ENCODE measurements at regions not wholly inside any gene's neighbourhood (a gene's known extent, or its start where the extent isn't known, plus 50 kb on each side); places are given as distances from the start of the nearest gene placed in this dataset.

GRCh38 chr6:141594874-141595273, 537.9 kb upstream of the GJE1 start:
- Mint-ChIP-seq H3K27ac (no peak overlapping the region), H3K27me3 (ENCODE audit: low read depth) (no peaks in the 10 kb centered on the region), H3K9me3 (peaks cover 2% of the 10 kb centered on the region), H3K4me3 (no peak overlapping the region), H3K36me3 (ENCODE audit: low read depth) (no peaks in the 10 kb centered on the region), H3K4me1 (no peaks in the 10 kb centered on the region)
- TF ChIP-seq CTCF (IDR thresholded peaks at IDR 0.05; ENCODE audit: unreplicated experiment in 3 of 3), result peak in 1 of 3 experiments; percentile 11

GRCh38 chr6:141593311-141593710, 539.4 kb upstream of the GJE1 start:
- H3K27ac Mint-ChIP-seq, result no peak overlapping the region
- TF ChIP-seq CTCF (IDR thresholded peaks at IDR 0.05; ENCODE audit: unreplicated experiment in 3 of 3), result no peak
- H3K4me1 Mint-ChIP-seq, result no peaks in the 10 kb centered on the region
- H3K36me3 Mint-ChIP-seq (ENCODE audit: low read depth), result no peaks in the 10 kb centered on the region
- no peaks in the 10 kb centered on the region for H3K27me3 Mint-ChIP-seq (ENCODE audit: low read depth)
- no peak overlapping the region for H3K4me3 Mint-ChIP-seq
- peaks cover 2% of the 10 kb centered on the region for H3K9me3 Mint-ChIP-seq

GRCh38 chr6:141587482-141588266, 545.1 kb upstream of the GJE1 start:
- Mint-ChIP-seq H3K4me1 (no peaks in the 10 kb centered on the region), H3K4me3 (no peak overlapping the region), H3K9me3 (peaks cover 2% of the 10 kb centered on the region), H3K27ac (no peak overlapping the region), H3K27me3 (ENCODE audit: low read depth) (no peaks in the 10 kb centered on the region), H3K36me3 (ENCODE audit: low read depth) (no peaks in the 10 kb centered on the region)
- no peak for TF ChIP-seq CTCF (IDR thresholded peaks at IDR 0.05; ENCODE audit: unreplicated experiment in 3 of 3)

GRCh38 chr6:141580988-141581552, 551.7 kb upstream of the GJE1 start:
- H3K27me3 Mint-ChIP-seq (ENCODE audit: low read depth), result no peaks in the 10 kb centered on the region
- no peaks in the 10 kb centered on the region for H3K9me3 Mint-ChIP-seq
- no peak for TF ChIP-seq CTCF (IDR thresholded peaks at IDR 0.05; ENCODE audit: unreplicated experiment in 3 of 3)
- no peak overlapping the region for H3K4me3 Mint-ChIP-seq
- H3K4me1 Mint-ChIP-seq, result no peaks in the 10 kb centered on the region
- H3K36me3 Mint-ChIP-seq (ENCODE audit: low read depth), result no peaks in the 10 kb centered on the region
- H3K27ac Mint-ChIP-seq, result no peak overlapping the region

- Mint-ChIP-seq H3K27ac (no peak overlapping the region), H3K4me3 (no peak overlapping the region), H3K27me3 (ENCODE audit: low read depth) (no peaks in the 10 kb centered on the region), H3K9me3 (no peaks in the 10 kb centered on the region), H3K4me1 (no peaks in the 10 kb centered on the region), H3K36me3 (ENCODE audit: low read depth) (no peaks in the 10 kb centered on the region)
- TF ChIP-seq CTCF (IDR thresholded peaks at IDR 0.05; ENCODE audit: unreplicated experiment in 3 of 3), result no peak
These were observed 552.6 kb upstream of the GJE1 start for GRCh38 chr6:141580131-141580530.

GRCh38 chr6:141576751-141577150, 556.0 kb upstream of the GJE1 start:
- no peaks in the 10 kb centered on the region for H3K4me1 Mint-ChIP-seq
- H3K4me3 Mint-ChIP-seq, result no peak overlapping the region
- H3K36me3 Mint-ChIP-seq (ENCODE audit: low read depth), result no peaks in the 10 kb centered on the region
- H3K27me3 Mint-ChIP-seq (ENCODE audit: low read depth), result peaks cover 3% of the 10 kb centered on the region
- peaks cover 8% of the 10 kb centered on the region for H3K9me3 Mint-ChIP-seq
- no peak overlapping the region for H3K27ac Mint-ChIP-seq
- no peak for TF ChIP-seq CTCF (IDR thresholded peaks at IDR 0.05; ENCODE audit: unreplicated experiment in 3 of 3)

Measured in nephron (organoid).